ENCODE measurements at regions not wholly inside any gene's neighbourhood (a gene's known extent, or its start where the extent isn't known, plus 50 kb on each side); places are given as distances from the start of the nearest gene placed in this dataset.

DNA sequence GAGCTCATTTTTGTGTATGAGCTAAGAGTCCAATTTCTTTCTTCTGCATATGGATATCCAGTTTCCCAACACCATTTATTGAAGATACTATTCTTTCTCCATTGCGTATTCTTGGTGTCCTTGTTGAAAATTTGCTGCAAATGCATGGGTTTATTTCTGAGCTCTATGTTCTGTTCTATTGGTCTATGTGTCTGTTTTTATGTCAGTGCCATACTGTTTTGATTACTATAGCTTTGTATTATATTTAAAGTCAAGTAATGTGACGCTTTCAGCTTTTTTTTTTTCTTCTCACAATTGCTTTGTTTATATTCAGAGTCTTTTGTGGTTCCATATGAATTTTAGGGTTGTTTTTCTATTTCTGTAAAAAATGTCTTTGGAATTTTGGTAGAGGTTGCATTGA, 247.1 kb upstream of the TBX3 start:
- no peak for TF ChIP-seq CTCF (IDR thresholded peaks at IDR 0.05; ENCODE audit: extremely low read depth, insufficient read depth, missing control alignments)
- in situ Hi-C loops (cut with MboI; ENCODE audit: low pct_unique_long_range_greater_than_20kb, low sequenced_read_pairs, unreplicated experiment) = no loop called here
- DNase-seq (ENCODE audit: low spot score) = no peak

DNA sequence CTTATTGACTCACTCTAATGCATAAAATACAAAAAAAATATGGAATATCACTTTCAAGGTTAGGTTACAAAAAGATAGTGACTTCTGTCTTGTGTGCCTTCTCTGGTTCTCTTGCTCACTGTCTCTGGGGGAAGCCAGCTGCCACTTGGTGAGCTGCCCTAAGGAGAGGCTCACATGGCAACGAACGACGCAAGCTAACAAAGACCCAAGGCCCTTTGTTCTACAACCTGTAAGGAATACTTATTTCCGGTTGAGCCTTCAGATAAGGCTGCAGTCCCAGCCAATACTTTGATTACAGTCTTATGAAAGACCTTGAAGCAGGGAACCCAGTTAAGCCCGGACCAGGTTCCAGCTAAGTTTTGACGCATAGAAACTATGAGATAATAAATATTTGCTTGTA, 242.4 kb upstream of the TBX3 start:
- DNase-seq (ENCODE audit: low spot score) = no peak
- in situ Hi-C loops (cut with MboI; ENCODE audit: low pct_unique_long_range_greater_than_20kb, low sequenced_read_pairs, unreplicated experiment) = no loop called here

DNA sequence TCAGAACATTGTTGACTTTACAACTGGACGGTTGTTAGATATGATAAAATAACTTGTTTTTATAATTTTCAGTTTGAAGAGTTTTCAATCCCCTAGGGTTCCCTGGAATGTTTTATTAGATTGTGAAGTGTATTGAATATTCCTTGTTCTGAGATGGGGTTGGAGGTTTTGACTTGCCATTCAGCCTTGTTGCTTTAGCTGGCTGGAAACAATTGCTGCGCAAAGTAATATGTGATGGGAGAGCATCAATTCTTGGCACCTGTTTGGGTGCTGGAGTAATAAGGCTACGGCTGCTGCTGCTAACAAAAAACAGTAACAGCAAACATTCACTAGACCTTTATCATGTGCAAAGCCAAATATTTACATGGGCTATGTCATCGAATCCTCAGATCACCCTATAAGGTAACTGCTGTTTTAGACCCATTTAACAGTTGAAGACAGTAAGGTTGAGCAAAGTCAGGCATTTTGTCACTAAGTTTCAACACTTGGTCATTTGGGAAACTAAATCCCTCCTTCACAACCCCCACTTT, 241.0 kb upstream of the TBX3 start:
- in situ Hi-C loops (cut with MboI; ENCODE audit: low pct_unique_long_range_greater_than_20kb, low sequenced_read_pairs, unreplicated experiment) = no loop called here
- TF ChIP-seq CTCF (IDR thresholded peaks at IDR 0.05; ENCODE audit: extremely low read depth, insufficient read depth, missing control alignments) = no peak
- DNase-seq (ENCODE audit: low spot score) = no peak

More for the DNA sequence above, 242.4 kb upstream of the TBX3 start:
- TF ChIP-seq CTCF (IDR thresholded peaks at IDR 0.05; ENCODE audit: extremely low read depth, insufficient read depth, missing control alignments) = no peak

GRCh38 chr12:114921781-114922180, 237.8 kb upstream of the TBX3 start:
- in situ Hi-C loops (cut with MboI; ENCODE audit: low pct_unique_long_range_greater_than_20kb, low sequenced_read_pairs, unreplicated experiment) = no loop called here

GRCh38 chr12:114920771-114921554, 237.0 kb upstream of the TBX3 start:
- DNase-seq (ENCODE audit: low spot score) = no peak
- in situ Hi-C loops (cut with MboI; ENCODE audit: low pct_unique_long_range_greater_than_20kb, low sequenced_read_pairs, unreplicated experiment) = no loop called here
- no peak for TF ChIP-seq CTCF (IDR thresholded peaks at IDR 0.05; ENCODE audit: extremely low read depth, insufficient read depth, missing control alignments)

More at GRCh38 chr12:114921781-114922180, 237.8 kb upstream of the TBX3 start:
- TF ChIP-seq CTCF (IDR thresholded peaks at IDR 0.05; ENCODE audit: extremely low read depth, insufficient read depth, missing control alignments) = no peak
- DNase-seq (ENCODE audit: low spot score) = no peak

GRCh38 chr12:114919479-114919878, 235.5 kb upstream of the TBX3 start:
- in situ Hi-C loops (cut with MboI; ENCODE audit: low pct_unique_long_range_greater_than_20kb, low sequenced_read_pairs, unreplicated experiment) = no loop called here
- TF ChIP-seq CTCF (IDR thresholded peaks at IDR 0.05; ENCODE audit: extremely low read depth, insufficient read depth, missing control alignments) = no peak
- DNase-seq (ENCODE audit: low spot score) = no peak

All from GM13977 (cell line).